HG03442 (cell line): ENCODE measurements at regions not wholly inside any gene's neighbourhood (a gene's known extent, or its start where the extent isn't known, plus 50 kb on each side); places are given as distances from the start of the nearest gene placed in this dataset.

Experiments
- ATAC-seq: cut with Tn5 transposase; IDR thresholded peaks from one replicate; pipeline ENCODE4 v1.9.1; 2021; ENCODE audit warnings: mild to moderate bottlenecking, moderate library complexity; ENCODE audit not compliant: unreplicated experiment

DNA sequence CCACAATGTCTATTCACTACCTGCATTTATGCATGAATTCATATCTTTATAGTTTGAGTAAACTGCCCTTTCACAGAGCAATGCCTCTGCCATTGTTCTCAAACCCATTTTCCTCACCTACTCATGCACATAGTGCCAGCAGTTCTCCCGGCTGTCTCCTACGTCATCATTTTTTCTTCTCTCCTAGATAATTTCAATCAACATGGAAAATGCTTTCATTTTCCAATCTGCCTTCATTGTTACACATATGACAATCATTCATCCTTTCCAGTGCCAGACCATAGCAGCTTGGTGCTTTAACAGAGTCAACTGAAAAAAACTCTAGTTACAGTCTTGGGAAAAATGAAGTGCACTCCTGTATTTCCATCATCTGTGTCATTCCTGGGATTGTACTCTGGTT, 514.8 kb upstream of the CTNND2 start:
- no peak for ATAC-seq

DNA sequence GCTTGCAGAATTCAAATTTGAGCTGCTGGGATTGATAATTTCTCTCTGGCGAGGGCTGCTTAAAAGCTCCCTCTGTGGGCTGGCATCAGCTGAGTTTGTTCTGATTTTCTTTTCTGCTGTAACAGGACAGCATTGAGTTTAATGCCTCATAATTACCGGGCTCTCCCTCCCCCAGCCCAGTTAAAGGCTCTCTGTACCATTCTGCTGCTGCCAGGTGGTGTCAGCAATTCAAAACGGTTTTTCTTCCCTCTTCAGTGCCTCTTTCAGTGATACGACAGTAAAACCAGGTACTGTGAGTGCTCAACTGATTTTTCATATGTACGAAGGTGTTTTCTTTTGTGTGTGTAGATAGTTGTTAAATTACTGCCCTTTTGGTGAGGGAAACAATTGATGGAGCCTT, 509.3 kb upstream of the CTNND2 start:
- ATAC-seq: no peak

DNA sequence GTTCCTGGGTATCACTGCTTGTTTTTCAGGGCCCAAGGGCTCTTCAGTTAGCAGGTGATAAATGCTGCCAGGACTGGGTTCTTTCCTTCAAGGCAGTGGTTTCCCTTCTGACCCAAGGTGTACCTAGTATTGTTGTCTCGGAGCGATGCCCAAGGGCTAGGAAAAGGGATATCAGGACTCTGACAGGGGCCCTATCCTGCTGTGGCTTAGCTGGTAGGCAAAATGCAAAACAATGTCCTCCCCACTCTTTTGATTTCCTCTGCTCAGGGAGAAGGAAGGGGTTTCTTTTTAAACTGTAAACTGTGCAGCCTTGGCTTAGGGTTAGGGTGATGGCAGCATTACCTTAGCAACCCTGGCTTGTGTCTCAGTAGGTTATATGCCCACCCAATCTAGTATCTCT, 508.8 kb upstream of the CTNND2 start:
- ATAC-seq: no peak

DNA sequence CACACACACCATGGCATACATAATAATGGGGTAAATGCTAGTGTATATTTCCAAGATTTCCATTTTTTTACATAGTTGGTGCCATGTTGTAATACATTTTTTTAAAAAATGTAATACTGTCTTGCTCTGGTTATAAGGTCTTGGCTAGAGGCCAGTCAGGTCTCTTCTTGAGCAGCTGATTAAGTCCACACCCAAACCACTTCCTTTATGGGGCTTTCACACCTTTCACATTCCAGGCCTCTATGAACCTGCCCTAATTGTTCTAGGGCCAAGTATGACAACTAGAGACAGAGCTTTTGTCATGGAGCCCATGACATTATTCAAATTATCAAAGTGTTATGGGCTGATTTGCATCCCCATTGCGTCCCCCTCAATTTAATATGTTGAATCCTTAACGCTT, 495.6 kb upstream of the CTNND2 start:
- no peak for ATAC-seq

DNA sequence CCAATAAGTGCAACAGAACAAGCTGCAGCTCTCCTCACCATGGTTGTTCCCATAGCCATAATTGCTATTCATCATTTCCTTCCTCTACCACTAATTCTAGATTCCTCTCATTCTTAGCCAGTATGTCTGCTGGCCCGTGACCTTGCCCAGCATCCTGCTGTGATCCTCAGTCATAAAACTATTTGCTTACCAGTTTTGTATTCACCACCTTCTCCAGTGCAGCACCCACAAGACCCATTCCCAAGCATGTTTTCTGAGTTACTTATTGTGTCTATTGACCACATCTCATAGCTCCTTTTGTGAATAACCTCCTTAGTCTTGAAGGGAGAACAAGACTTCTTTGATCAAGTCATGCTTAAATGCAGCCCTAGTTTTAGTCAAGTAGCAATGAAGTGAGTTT, 488.0 kb upstream of the CTNND2 start:
- no peak for ATAC-seq

DNA sequence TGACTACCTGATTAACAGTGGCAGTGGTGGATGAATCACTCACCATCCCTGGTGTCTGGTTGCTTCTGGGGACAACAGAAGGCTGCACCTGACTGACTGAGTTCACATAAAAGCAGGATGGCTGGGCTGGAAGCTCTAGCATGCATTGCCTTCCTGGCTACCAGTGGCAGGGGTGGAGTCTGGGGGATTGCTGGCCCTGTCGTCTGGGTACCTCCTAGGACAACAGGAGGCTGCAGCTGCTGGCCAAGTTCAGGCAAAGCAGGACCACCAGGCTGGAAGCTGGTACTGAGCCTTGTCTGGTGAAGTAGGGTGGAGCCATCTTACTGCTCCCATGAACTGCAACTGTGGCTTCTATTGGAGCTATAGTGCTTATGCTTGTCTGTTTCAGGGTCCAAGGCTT, 480.8 kb upstream of the CTNND2 start:
- no peak for ATAC-seq

DNA sequence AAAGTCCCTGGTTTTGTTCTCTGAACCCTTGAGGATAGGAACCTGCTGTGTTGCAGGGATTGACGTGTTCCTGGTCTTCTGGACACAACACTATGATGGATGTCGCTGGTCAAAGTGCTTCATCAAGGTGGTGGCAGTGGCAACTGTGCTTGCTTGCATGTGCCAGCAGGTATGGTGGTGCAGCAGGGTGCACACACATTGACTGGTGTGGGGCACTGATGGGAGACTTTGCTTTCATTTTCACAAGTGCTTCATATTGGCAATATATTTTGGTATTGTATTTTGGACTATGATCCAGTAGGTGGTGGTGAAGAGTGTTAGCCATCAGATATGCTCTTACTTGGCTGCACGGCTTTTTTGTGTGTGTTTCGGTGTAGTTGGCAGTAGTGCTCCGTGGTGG, 479.8 kb upstream of the CTNND2 start:
- no peak for ATAC-seq

DNA sequence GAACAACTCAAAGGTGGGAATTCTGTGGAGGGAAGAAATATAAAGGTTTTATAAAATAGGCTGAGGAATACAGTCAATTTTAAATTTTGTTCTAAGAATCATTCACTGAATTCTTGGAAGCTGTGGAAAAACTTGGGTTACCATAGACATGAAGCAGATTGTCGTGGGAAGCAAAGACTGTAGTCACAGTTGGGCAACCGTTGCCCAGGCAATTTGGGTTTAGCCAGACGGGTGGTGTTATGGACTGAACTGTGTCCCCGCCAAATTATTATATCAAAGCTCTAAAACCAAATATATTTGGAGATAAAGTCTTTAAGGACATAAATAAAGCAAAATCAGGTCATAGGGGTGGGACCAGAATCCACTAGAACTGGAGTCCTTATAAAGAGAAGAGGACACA, 463.7 kb upstream of the CTNND2 start:
- ATAC-seq: no peak

DNA sequence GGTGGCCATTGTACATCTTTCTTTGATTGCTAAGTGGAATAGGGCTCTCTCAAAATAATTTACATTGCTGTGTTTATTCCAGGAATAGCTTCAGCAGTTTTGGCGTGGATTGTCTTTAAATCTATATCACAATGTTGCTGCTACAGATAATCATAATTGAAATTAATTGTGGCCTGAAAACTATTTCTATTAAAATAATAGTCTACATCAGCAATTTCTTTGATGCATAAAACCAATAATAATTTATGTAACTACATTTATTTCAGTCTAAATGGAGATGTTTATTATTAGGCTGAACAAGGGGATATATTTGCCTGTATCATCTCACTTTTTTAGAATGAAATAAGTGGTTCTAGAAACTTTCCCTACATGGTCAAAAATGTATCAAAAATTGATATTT, 456.0 kb upstream of the CTNND2 start:
- ATAC-seq: no peak

DNA sequence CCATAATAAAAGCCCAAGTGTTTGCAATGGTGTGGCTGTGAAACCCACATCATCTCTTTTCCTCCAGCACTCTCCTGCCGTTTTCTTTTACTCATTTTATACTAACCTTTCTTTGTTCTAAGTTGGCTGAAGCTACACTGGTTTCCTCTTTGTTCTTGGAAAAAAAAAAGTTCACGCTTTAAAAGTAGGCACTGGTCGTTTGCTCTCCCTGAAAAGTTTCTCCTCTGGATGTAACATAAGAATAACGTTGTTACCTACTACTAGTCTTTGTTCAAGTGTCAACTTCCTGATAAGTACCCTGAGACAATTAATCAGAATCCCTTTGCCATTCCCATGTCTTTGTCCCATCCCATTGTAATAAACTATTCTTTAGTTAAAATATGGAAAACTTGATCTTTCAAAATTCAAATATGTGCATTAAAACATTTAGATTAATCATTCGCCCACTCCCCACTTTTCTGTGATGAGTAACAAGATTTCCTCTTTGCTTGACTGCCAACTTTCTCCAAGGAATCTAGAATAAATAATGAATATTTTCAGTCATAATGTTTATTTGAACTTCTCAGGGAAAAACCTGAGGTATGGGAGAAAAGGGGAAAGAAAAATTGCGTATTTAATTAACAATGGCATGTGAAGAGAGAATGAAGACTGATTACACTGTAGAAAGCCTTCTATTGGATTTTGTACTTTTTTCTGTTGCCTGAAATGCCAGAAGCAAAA, 454.3 kb upstream of the CTNND2 start:
- no peak for ATAC-seq

DNA sequence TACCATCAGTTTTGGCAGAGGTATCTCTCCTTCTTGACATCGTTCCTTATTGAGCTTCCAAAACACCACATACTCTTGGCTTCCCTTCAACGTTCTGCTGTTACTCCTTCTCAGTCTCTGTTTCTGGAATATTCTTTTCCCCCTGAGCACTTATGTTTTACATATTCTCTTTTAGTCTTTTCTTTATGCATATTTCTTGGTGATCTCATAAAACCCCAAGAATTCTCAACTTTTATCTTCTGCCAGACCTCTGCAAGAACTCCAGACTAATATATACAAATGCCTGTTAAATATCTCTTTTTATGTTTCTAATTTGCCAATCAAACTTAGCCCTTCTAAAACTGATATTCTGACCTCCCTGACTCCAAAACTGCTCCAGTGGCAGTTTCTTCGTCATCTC, 453.4 kb upstream of the CTNND2 start:
- no peak for ATAC-seq

DNA sequence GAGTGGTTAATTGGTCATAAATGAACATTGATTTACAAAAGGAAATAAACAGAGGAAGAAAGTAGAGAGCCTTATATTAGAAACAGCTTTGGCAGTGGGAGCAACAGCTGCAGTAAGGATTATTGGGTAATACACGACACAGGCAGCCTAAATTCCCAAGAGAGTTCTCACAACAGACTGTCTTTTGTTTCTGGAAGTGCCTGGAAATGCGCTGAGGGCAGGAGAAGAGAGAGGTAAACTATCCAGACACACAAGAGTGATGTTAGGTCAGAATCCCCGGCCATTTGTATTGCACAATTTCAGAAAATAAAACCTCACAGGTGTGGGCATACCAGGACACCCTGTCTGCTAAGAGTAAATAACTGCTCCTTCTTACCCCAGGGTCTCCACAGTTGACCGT, 450.4 kb upstream of the CTNND2 start:
- no peak for ATAC-seq

DNA sequence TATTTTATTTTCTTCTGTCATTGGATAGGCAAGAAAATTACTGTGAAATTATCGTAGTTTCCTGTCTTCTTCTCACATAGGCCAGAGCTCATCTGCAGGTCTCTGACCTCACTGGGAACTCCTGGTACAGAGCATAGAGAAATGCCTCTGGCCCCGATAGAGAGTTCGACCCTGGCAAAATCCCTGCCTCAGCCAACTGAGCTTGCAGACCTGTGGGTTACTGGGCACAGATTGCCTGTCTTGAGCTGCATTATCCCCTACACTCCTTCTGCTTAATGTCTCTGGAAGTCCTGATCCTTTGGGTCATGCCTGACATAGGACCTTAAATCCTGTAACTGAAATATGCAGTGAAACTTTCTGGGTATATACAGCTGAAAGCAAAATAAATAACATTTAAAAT, 439.3 kb upstream of the CTNND2 start:
- ATAC-seq: no peak

DNA sequence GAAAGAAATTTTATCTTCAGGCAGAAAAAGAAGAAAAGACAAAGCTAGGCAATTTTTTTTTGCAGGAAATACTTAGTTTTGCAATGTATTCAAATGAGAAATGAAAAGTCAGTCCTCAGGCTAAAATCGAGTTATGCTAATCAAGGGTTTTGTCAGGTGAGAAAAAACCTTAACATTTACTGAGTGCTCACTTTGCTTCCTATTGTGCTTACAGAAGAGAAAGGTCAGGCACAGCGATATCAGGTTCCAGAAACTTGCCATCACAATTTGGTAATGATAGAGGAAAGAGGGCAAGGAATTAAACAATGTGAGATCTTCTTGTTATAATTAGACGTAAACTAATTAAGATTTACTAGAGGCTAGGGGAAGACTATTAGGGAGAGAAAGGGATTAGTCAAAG, 431.7 kb upstream of the CTNND2 start:
- ATAC-seq: no peak

DNA sequence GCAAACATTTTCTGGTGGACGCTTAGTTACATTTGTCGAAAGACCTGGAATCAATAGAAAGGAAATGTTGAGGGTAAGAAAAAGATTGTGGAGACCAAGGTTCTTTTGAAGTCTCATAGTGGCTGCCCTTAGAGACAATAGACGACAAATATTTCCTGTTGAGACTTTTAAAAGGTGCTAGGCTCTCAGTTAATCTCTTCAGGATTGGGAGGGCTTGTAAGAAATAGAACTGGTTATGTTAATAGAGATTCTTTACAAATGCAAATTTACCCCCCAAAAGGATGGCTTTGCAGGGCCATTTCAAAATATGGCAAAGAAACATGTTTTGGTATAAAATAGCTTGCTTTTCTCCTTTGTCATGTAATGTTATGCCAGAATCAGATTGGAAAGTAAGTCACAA, 428.2 kb upstream of the CTNND2 start:
- no peak for ATAC-seq

DNA sequence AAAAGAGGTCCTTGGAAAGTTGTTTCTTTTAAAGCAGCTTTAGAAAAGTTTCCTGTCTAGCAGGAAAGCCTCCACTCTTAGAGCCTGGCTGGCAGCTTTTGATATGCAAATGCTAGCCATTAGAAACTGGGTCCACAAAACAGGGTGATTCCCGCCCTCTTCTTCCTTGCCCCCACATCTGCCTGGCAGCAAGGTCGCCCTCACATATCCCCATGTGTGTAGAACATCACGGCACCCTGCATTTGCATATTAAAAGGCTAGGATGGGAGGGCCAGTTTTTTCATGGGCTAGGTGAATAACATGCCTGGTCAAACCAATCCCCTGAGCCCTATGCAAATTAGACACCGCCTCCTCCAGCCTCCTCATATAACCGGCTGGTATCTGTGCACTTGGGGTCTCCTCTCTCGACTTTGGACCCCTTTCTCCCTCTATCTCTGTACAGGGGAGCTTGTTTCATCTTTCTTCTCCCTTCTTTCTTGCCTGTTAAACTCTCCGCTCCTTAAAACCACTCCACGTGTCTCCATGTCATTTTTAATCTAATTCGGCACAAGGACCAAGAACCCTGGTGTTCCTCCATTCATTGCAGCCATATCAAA, 426.8 kb upstream of the CTNND2 start:
- no peak for ATAC-seq

DNA sequence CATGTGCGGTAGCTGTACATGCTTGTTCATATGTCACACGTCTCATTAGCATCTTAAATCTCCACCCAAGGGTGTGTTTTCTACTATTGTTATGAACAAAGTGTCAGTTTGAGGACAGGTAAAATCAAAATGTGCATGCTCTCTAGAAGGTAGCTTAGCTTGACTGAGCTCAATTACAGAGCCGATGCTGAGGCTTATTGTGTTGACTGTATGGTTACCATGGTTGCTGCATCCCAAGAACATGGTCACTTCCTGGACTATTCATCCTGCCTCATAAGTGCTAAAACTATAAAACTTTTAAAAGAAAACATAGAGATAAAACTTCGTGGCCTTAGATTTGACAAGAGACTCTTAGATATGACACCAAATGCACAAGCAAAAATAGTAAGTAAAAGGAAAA, 426.1 kb upstream of the CTNND2 start:
- no peak for ATAC-seq

DNA sequence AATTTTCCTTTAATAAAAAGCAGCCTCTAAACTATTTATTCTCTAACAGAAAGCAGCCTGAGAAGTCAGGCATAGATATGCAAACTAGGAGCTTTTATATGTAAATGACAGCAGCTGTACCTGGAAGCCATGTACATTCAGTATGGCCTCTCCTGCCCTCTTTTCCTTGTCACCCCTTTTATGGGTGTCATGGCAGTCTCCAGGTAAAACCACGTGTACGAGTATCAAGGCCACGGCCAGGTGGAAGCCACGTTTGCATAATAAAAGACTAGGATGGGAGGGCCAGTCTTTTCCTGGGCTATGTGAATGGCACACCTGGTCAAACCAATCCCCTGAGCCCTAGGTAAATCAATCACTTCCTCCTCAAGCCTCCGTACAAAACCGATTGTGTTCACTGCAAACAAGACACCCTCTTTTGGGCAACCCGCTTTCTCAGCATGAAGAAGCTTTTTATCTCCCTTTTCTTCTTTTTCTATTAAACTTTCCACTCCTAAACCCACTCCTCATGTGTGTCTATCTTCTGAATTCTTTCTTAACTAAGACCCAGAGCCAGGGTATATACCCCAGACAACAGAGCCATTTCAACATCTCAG, 419.5 kb upstream of the CTNND2 start:
- ATAC-seq: no peak

DNA sequence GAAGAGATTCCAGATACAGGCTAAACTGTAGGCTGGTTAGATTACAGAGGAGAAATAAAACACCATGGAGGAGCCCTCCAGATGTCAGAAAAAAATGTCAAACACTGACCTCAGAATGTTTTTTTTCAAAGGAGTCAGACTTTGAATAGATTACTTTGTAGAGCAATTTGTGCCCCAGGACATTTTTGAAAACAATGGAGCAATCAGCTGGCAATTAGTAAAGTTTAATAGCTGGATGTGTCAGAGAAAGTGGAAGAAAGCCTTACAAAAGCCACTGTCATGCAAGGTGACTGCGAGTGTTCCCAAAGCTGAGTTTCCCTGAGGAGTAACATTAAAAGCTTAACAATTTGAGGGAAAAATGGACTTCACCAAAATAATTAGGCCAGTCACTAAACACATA, 417.8 kb upstream of the CTNND2 start:
- ATAC-seq: no peak

DNA sequence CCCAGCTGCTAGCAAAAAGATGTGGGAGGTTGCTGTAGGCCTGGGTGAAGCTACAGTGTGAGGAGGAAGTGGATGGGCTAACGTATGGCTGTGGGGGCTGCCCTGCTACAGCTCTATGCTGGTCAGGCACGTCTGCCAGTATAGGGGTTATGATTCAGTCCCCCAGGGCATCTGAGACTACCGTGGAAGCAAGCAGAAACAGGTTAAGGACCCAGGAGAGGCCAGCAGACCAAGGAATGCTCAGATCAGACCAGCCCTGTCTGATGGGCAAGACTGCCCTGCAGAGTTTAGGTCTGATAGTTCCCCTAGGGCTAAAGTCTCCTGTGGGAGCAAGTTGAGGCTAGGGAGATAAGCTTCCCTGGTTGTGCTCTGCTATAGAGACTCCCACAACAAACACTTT, 416.1 kb upstream of the CTNND2 start:
- no peak for ATAC-seq

DNA sequence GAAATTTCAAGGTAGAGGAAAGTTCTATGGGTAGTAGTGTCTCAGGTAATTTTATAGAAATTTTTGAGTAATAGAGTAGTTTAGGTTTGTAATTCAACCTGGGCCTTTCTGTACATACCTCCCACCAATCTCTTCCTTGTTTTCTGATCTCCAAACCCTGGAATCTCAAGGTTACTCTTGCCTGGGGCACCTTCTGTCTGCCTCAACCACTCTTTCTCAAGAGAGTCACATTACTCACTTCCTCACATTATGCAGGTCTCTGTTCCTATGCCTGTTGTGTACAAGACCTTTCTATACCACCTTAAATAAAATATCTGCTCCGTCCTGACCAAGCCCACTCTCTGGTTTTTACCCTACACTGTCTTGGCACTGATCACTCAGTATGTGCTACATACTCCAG, 412.6 kb upstream of the CTNND2 start:
- ATAC-seq: no peak

DNA sequence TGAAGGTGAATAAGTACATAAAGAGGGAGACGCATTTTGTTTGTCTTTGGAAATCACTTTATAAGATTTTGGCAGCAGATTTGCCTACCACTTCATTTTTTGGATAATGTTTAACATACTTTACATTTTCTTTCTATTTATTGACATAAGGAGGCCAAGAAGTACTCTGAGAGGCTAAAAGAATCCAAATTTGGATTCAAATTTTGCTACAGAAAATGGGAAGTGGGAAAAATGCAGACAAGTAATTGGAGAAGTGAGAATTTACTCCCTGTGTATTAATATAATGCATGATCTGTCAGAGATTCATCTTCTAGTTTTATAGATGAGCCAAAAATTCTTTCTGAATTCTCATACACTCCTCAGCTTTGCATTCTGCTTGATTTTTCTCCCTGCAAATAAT, 411.2 kb upstream of the CTNND2 start:
- ATAC-seq: no peak

DNA sequence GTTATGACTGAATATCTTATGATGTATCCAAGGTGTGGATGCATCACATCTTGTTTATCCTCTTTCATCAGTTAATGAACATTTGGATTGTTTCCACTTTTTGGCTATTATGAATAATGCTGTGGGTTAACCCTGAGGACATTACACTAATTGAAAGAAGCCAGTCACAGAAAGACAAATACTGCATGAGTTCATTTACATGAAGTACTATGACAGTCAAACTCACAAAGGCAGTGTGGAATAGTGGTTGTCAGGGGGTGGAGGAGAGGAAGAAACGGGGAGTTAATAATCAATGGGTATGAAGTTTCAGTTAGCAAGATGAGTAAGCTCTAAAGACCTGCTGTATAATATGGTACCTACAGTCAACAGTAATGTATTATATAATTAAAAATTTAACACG, 409.4 kb upstream of the CTNND2 start:
- ATAC-seq: no peak
